ENCODE measurements at regions not wholly inside any gene's neighbourhood (a gene's known extent, or its start where the extent isn't known, plus 50 kb on each side); places are given as distances from the start of the nearest gene placed in this dataset.

- no TSS peak for BruUV-seq (replicated peaks)
- no peaks in the 10 kb centered on the region for H3K4me1 ChIP-seq (ENCODE audit: control insufficient read depth, insufficient read depth, low read length)
- H4K5ac ChIP-seq (ENCODE audit: low read depth, low read length) = no peak overlapping the region
- no peak overlapping the region for H3K56ac ChIP-seq (ENCODE audit: extremely low read depth, insufficient read depth, low read length)
- no peak overlapping the region for H3K18ac ChIP-seq (ENCODE audit: low read depth, low read length)
- no peak overlapping the region for H3K14ac ChIP-seq (replicated peaks; ENCODE audit: low read depth, low read length)
- no peak overlapping the region for H2BK15ac ChIP-seq (ENCODE audit: low read depth, low read length)
- no peaks in the 10 kb centered on the region for H3K36me3 ChIP-seq (ENCODE audit: control insufficient read depth, insufficient read depth, low read length)
- in situ Hi-C loops (cut with MboI; ENCODE audit: low sequenced_read_pairs) = no loop called here
- H4K20me1 ChIP-seq (ENCODE audit: insufficient read depth, low read length) = no peaks in the 10 kb centered on the region
- no peak overlapping the region for H2BK5ac ChIP-seq (ENCODE audit: low read depth, low read length, poor library complexity, severe bottlenecking)
- ChIA-PET CTCF (no interaction called here), POLR2A (ENCODE audit: unreplicated experiment) (no interaction called here)
- H3K27me3 ChIP-seq (ENCODE audit: control insufficient read depth, insufficient read depth, low read length) = peaks cover 9% of the 10 kb centered on the region
- H4K91ac ChIP-seq (ENCODE audit: insufficient read depth, low read depth, low read length) = no peak overlapping the region
- H2AFZ ChIP-seq (replicated peaks; ENCODE audit: low read length, poor library complexity) = no peak overlapping the region
- 43% methylated on average over 11 of the region's 14 CpGs; no CpG with 5 or more reads in 1 of the 2 experiments for WGBS, 2 experiments (ENCODE audit: extremely low coverage in 2 of 2, insufficient read length in 1 of 2)
- no peak overlapping the region for H3K4me3 ChIP-seq (ENCODE audit: insufficient read depth, low read depth, low read length)
- DNase-seq = no peak
- H2BK120ac ChIP-seq (ENCODE audit: low read depth, low read length) = no peak overlapping the region
- no peaks in the 10 kb centered on the region for H3K79me1 ChIP-seq (ENCODE audit: low read depth in 1 of 2, low read length in 2 of 2)
- no peak overlapping the region for H3K9ac ChIP-seq (ENCODE audit: low read depth, low read length)
- no peak for TF ChIP-seq CEBPB (IDR thresholded peaks at IDR 0.05; ENCODE audit: low read depth, low read length)
- TF ChIP-seq RAD21 (IDR thresholded peaks at IDR 0.05; ENCODE audit: low read length) = no peak
- no peak for TF ChIP-seq CHD1 (IDR thresholded peaks at IDR 0.05; ENCODE audit: low read depth, low read length)
- TF ChIP-seq USF2 (IDR thresholded peaks at IDR 0.05; ENCODE audit: low read depth, low read length) = no peak
- TF ChIP-seq NFE2L2 (IDR thresholded peaks at IDR 0.05; ENCODE audit: low read depth, low read length) = no peak
- no peak for TF ChIP-seq FOS (IDR thresholded peaks at IDR 0.05; ENCODE audit: low read depth, low read length)
- TF ChIP-seq MAZ (IDR thresholded peaks at IDR 0.05; ENCODE audit: borderline replicate concordance, low read depth, low read length) = no peak
- TF ChIP-seq POLR2A (IDR thresholded peaks at IDR 0.05; ENCODE audit: low read depth, low read length) = no peak
- no peak for TF ChIP-seq RFX5 (IDR thresholded peaks at IDR 0.05; ENCODE audit: low read depth, low read length)
- no peak for TF ChIP-seq MXI1 (IDR thresholded peaks at IDR 0.05; ENCODE audit: borderline replicate concordance, low read depth, low read length)
- no peak for TF ChIP-seq RCOR1 (IDR thresholded peaks at IDR 0.05; ENCODE audit: insufficient replicate concordance, low read length)
- TF ChIP-seq, protein P1, sequence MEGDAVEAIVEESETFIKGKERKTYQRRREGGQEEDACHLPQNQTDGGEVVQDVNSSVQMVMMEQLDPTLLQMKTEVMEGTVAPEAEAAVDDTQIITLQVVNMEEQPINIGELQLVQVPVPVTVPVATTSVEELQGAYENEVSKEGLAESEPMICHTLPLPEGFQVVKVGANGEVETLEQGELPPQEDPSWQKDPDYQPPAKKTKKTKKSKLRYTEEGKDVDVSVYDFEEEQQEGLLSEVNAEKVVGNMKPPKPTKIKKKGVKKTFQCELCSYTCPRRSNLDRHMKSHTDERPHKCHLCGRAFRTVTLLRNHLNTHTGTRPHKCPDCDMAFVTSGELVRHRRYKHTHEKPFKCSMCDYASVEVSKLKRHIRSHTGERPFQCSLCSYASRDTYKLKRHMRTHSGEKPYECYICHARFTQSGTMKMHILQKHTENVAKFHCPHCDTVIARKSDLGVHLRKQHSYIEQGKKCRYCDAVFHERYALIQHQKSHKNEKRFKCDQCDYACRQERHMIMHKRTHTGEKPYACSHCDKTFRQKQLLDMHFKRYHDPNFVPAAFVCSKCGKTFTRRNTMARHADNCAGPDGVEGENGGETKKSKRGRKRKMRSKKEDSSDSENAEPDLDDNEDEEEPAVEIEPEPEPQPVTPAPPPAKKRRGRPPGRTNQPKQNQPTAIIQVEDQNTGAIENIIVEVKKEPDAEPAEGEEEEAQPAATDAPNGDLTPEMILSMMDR (conservative IDR thresholded peaks at IDR 0.05; ENCODE audit: low read depth, low read length) = no peak
- TF ChIP-seq ELK1 (IDR thresholded peaks at IDR 0.05; ENCODE audit: borderline replicate concordance, low read depth, low read length) = no peak
- no peak for TF ChIP-seq SMC3 (IDR thresholded peaks at IDR 0.05; ENCODE audit: low read depth, low read length)
- no peak for TF ChIP-seq BHLHE40 (IDR thresholded peaks at IDR 0.05; ENCODE audit: low read depth, low read length)
- H4K8ac ChIP-seq (ENCODE audit: low read depth in 2 of 2, low read length in 2 of 2) = no peak overlapping the region
- H3K27ac ChIP-seq (ENCODE audit: insufficient read depth, low read length) = no peak overlapping the region
- dilution Hi-C loops (cut with HindIII; ENCODE audit: low sequenced_read_pairs, unreplicated experiment) = no loop called here
- no peak overlapping the region for H2AK9ac ChIP-seq (replicated peaks; ENCODE audit: low read depth, low read length, poor library complexity)
- H3K9me3 ChIP-seq (ENCODE audit: control insufficient read depth, insufficient read depth, low read length) = 0 out of 2 replicates have a peak, but pooled peaks cover 5% of the 10 kb centered on the region
- no peak overlapping the region for H3K4ac ChIP-seq (ENCODE audit: low read depth, low read length)
- H2BK20ac ChIP-seq (ENCODE audit: low read depth, low read length) = no peak overlapping the region
- H3K9me1 ChIP-seq (ENCODE audit: insufficient read depth, low read length) = no peaks in the 10 kb centered on the region
- intact Hi-C loops (cut with micrococcal nuclease) = no loop called here
- no peak overlapping the region for H3K4me2 ChIP-seq (ENCODE audit: low read depth, low read length)
- no peak overlapping the region for H3K23ac ChIP-seq (ENCODE audit: low read depth, low read length)
- H2AK5ac ChIP-seq (ENCODE audit: low read depth, low read length) = no peak overlapping the region
- no peak for ATAC-seq (ENCODE audit: low read depth)
Observed at GRCh38 chr22:49673048-49673447, 154.6 kb downstream of the BRD1 start.

All from IMR-90 (cell line).